ENCODE measurements at regions not wholly inside any gene's neighbourhood (a gene's known extent, or its start where the extent isn't known, plus 50 kb on each side); places are given as distances from the start of the nearest gene placed in this dataset.
"Not testable (repeated sequence)": the region's sequence is repeated elsewhere in the genome, so short reads cannot be mapped to it uniquely, and the experiment has no call there.

DNA sequence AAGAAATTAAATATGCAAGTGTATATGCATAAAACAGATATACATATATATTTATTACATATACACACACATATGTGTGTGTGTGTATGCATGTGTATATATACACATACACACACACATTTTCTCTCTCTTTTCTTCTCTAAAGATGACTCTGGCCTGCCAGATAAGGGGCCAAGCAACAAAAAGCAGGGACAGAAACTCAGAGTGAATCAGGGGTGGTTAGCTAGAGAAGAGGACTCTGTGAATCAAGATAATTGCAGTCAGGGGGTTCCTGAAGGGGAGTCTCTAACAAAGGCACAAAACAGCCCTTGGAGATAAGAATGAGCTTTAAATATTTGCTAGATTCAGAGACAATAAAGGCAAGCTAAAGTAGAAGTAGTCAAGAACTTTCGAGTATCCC lies 650.5 kb downstream of the UTRN start:
- DNase-seq: no peak

DNA sequence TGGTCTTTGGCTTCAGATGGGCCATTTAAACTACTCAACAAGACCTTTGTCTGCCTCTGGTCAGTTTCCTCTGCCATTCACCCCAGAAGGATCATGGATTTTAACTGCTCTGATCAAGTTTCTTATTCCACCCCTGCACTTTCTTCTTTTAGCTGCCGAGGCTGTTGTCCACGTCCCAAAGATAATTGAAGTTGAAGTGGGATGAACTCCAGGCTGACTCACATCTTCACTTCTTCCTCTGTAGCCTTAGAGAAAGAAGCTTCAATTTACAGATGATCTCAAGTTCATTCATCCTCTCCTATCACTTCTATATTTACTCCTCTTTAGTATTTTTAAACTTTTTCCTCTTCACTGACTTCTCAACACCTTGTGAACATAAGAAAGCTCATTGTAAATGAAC lies 651.6 kb downstream of the UTRN start:
- no peak for DNase-seq

DNA sequence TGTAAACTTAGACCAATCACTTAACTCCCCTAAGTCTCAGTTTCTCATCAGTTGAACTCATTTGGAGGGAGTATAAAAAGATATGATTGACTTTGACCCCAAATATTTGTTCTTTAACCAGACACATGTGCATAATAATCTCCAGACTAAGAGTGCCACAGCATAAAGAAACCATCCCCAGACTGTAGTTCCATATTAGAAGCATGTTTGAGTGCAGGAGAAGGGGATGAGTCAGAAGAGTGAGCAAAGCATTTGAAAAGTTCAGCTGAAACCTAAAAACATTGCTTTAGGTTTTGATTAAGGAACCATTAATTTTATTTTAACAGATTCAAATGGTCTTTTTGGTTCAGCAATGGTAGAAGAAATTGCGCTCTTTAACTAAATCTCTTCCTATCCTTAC lies 654.8 kb downstream of the UTRN start:
- DNase-seq: no peak

DNA sequence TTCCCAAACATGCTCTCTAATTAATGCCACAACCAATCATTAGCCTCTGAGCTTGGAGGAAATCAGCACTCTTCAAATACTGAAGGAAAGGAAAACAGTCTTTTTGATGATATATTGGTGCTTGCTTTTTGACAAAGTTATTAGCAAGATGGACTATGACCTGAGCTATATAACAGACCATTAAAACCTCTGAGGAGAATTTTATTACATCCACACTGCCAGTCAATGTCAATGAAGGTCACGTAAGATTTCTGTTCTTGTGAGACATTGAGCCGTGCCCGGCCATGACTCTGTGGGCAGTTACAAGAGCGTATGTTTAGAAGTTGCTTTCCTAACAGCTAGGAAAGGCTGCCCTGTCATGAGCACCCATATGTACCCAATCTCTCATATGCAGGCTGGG lies 659.0 kb downstream of the UTRN start:
- DNase-seq: no peak

DNA sequence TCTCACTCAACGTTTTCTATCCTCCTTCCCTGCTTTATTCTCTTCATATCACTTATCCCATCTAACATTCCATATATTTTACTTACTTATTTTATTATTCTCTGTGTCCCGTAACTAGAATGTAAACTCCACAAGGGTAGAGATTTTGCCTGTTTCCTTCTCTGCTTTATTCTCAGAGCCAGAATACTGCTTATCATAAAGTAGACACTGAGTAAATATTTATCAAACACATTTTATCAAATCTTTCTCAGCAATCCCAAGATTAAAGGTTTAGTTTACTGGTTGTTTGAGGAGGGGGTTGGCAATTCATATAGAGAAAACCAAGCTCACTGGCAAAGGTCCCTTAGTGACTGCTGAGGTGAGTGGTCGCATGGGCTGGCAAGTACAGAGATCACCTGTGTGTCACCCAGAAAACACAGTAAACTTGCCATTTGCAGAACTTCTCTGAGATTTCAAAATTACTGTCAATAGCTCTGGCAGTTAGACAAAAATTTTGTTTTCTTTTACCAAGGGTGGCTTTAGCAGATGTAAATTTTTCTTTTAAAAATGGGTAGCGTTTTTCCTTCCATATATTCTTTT lies 662.4 kb downstream of the UTRN start:
- DNase-seq: no peak

DNA sequence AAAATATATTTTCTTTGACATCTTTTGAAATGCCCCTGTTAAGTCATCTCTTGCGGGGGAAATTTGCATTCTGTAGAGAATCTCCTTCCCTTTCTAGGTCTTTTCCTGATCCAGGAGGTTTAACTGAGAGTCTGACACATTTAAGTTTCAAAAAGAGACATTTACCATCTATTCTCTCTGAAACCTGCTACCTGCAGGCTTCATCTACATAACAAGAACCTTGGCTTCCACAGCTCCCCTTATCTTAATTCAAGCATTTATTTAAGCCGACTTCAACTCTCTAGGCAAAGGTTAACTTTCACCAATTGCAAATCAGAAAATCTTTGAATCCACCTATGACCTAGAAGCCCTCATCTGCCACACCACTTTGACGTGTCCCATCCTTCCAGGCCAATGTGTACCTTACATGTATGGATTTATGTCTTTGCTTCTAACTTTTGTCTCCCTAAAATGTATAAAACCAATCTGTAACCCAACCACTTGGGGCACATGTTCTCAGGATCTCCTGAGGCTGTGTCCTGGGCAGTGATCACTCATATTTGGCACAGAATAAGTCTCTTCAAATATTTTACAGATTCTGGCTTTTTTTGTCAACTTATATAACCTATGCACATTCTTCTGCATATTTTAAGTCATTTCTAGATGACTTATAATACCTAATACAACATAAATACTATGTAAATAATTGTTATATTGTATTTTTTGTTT lies 666.7 kb downstream of the UTRN start:
- DNase-seq: no peak

DNA sequence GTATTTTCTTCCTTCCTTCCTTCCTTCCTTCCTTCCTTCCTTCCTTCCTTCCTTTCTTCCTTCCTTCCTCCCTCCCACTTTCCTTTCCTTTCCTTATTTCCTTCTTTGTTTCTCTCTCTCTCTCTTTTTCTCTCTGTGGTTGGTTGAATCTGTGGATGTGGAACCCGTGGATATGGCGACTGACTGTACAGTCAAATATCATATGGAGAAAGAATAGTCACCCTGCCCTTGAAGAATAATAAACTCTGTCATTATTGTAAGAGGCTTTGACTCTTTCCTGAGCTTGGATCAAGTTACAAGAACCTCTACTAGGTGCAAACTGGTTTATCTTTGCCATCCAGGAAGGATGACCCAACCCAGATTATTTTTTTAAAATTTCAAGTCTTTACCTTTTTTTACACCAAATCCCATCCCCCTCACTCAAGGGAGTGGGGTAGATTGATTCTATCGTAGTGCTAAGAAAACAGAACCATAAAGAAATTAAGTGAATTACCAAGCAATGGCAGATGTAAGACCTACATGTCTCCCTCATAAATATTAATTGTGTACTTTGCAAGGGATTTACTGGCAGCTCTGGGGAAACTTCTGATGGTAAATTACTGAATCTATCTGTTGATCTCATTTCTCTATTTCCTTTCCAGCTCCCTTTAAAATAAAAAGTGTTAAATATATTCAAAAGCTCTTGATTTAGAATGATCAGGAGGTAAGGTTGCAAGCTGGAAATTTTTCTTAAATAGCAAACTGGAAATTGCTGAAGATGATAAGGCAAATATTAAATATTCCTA lies 667.5 kb downstream of the UTRN start:
- no peak for DNase-seq

DNA sequence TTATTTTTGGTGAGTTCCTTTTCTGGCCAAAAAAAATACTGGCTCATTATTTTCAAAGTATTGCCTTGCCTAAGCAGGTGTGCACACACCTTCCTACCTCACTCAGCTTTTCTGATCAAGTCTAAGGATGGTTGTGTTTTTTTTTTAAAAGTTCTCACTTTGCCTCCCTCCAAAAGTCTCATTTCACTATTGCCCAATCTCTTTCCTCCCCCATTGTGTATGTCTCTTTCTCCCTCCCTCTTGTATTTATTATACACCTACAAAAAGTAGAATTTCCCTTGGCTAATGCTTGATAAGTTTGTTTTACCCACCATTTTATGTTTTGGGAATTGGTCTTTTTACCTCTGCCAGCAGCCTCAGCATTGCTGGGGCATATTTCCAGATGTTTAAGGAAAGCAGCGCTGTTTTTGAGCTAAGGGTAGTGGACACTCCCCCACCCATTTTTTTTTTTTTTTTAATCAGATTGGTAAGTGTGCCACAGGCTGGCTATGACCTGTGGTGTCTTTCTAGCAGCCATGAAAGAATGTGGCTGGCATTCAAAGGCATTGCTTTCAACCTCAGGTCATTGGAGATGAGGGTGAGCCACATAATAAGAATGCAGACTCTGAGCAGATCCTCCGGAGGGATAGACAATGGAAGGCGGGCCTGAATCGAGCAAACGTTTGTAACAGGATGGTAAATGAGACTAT lies 668.6 kb downstream of the UTRN start:
- DNase-seq: no peak

DNA sequence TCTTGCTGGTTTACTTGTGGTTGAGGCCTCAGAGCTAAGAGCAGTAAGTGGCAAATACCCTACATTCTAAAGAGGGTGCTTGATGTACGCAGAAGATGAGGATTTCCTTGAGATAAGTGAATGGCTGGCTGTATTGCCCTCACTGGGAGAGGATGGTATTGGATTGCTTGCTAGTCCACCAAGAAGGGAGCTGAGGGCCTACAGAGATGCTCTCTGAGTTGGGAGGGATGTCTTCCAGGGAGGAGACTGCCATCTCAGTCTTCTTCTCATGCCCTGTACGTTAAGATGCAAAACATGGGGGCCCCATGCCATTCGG lies 669.1 kb downstream of the UTRN start:
- no peak for DNase-seq

DNA sequence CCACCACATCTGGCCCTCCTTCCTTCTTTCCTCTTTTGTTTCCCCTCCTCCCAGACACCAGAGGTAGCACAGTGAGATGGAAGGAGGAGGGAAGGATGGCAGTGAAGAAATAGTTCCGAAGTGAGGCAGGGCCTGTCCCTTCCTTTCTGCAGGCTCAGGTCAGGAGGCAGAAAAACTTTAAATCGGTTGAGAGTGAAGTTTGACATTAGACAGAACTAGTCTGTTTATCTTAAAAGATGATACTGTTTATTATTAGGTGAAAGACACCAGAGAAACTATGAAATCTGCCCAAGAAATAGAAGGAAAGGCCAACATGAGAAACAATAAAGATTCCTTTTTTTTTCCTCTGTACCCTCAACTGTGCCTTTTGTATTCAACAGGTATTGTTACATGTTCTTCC lies 670.3 kb downstream of the UTRN start:
- DNase-seq: no peak

DNA sequence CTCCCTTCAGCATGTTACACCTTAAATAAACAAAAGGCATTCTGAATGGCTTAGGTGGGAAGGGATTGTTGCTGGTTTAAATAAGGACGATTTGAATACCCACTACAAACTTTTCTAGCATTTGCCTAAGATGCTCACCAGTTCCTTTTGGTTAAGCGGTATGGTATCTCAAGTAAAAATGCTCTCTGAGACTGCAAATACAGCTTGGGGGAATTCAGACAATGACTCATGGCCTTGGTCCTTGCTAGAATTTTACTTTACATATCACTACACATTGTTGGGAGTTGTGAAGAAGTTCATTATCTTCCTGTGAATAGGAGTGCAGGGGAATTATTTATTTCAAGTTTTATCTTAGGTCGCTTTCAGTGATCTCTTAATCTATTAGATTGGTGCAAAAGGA lies 670.7 kb downstream of the UTRN start:
- no peak for DNase-seq

DNA sequence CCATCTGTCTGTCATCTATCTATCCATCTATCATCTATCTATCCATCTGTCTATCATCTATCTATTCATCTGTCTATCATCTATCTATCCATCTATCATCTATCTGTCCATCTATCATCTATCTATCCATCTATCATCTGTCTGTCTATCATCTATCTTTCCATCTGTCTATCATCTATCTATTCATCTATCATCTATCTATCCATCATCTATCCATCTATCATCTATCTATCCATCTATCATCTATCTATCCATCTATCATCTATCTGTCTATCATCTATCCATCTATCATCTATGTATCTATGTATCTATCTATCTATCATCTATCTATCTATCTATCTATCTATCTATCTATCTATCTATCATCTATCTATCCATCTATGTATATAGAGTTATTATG lies 671.6 kb downstream of the UTRN start:
- DNase-seq: not testable (repeated sequence)

DNA sequence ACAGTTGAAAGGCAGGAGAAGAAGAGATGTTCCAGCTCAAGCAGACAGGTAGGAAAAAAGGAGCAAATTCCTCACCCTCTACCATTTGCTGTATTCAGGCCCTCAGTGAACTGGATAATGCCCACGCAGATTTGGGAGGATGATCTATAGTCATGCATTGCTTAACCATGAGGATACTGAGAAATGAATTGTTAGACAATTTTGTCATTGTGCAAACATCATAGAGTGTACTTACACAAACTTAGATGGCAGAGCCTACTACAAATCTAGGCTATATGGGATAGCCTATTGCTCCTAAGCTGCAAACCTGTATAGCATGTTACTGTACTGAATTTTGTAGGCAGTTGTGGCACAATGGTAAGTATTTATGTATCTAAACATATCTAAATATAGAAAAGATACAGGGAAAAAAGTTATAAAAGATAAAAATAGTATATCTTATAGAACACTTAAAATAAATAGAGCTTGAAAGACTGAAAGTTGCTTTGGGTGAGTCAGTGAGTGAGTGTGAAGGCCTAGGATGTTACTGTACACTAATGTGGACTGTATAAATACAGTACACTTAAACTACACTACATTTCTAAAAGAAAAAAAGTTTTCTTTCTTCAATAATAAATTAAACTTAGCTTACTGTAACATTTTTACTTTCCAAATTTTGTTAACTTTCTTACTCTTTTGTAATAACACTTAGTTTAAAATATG lies 672.3 kb downstream of the UTRN start:
- no peak for DNase-seq

DNA sequence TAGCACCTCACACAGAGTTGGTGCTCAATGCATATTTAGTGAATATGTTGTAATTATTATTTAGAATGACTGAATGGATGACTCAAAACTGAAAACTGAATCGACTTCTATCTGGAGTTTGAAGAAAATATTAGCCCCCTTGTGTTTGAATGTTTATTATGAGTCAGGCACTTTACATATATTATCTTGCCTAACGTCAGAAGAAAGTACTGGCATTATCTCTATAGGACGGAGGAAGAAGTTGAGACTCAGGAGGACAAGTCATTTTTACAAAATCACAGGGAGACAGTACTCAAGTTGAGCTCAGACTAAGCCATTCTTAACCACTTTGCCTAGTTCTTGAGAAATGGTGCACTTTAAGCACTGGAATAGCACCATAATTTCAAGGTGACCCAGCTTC lies 684.0 kb downstream of the UTRN start:
- DNase-seq: no peak

DNA sequence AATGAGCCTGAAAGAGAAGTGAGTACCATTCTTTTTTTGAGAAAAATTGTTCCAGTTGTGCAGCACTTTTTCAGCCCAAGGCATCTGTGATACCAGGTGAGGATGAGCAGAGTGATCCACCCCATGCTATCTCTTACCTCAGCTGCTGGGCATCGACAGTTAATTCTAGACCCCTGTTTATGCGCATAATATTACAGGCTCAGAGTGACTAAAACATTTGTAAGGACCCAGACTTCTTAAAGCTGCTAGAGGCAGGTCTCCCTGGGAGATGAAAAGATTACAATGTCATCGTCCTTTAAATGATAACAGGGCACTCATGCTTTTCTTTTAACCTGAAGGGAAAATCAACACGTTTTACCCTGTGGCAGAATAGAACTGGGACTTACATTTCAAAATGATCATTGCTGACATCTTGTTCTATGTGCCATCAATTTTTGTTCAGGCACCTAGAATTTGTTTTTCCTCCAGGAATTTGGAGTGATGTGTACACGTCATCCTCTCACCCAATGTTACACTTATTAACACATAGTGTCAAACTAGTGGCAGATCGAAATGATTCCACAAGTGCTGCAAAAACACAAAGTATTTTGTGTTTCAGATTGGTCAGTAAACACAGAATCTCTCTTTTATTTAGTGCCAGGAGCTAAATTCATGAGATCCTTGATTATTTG lies 684.6 kb downstream of the UTRN start:
- no peak for DNase-seq

DNA sequence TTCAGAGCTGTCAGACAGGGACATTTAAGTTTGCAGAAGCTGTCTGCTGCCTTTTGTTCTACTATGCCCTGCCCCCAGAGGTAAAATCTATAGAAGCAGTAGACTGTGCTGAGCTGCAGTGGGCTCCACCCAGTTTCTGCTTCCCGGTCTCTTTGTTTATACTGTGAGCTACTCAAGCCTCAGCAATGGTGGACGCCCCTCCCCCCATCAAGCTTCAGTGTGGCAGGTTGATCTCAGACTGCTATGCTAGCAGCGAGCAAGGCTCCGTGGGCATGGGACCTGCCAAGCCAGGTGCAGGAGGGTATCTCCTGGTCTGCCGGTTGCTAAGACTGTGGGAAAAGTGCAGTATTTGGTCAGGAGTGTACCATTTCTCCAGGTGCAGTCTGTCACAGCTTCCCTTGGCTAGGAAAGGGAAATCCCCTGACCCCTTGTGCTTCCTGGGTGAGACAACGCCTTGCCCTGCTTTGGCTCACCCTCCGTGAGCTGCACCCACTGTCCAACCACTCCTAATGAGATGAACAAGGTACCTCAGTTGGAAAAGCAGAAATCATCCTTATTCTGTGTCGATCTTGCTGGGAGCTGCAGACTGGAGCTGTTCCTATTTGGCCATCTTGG lies 692.2 kb downstream of the UTRN start:
- not testable (repeated sequence) for DNase-seq

DNA sequence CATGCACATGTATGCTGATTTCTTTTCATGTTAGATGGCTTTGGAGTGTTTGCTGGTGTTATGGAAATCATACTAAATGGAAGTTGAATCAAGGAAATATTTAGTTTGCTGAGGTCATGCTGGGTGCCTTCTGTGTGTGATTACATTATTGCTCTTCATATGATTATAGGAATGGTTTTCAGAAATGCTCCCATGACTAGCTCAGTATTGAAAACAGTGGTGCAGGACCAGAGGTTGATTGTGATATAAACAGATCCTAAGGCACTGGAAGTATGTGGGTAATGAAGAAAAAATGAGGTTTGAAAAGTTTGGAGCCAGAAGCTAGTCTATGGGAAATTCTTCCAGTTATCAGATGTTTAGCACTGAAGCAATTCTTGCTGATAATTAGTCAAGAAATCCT lies 693.1 kb downstream of the UTRN start:
- DNase-seq: no peak

DNA sequence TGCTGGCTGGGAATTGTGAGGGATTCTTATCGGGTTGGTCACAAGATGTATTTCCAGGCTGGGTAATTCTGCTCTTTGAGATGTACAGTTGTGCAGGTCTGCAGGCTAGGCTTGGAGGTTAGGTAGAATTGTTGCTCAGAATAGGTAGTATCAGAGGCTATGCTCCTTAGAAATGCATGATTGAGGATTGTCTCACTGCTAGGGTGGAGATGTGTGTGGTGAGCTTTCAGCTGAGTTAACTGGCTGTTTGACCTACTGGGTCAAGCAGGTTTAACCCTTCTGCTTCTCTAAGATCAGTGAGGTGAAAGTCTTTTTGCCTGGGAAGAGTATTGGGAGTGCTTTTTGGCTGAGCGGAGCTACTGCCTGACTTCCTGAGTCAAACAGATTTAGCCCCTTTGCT lies 701.1 kb downstream of the UTRN start:
- no peak for DNase-seq

DNA sequence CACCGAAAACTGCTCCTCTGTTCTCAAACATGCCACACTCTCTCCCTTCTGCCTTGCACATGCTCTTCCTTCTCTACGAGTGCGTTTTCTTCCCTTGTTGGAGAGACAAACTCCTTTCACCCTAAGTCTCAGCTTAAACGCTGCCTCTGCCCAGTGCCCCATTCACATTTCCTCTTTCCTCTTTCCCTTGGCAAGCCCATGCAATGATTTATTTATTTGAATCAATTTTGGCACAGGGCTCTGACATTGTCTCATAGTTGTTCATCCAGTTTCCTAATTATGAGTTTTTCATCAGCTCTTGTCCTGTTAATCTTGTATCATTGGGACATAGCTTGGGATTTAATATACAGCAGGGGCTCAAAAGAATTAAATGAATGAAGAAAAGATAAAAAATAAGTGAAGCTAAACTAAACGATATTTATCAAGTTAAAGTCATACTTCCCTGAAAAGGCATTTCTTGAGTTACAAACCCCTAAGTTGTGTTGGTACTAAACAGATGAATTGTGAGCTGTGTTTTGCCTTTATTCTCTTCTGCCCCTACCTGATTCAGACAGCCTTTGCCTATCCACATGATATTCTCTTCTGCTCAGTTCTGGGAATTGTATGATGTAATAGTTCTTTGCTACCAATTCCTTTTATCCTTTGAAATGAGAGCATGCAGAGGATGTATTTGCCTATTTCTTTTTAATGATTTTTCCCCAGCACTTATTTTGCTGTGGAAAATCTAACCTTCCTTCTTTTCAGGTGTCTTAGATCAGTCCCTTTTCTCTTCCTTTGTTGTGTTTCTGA lies 704.4 kb downstream of the UTRN start:
- DNase-seq: no peak

DNA sequence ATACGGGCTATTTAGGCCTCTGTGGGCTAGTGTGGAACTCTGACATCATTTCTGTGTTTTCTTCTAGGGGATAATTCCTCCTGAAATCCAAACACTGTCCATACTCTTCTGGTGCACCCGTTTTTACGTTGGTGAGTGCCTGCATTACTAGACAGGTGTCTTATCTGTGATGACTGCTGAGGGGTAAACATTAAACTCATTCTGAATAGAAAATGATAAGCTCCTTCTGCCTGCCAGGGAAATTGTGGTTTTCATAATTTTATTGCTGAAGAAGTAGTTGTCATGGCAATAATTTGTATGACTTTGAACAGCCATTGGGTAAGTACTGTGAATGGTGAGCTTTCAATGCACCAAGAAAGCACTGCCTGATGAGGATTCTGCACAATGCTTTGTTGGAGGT lies 705.6 kb downstream of the UTRN start:
- DNase-seq: no peak

DNA sequence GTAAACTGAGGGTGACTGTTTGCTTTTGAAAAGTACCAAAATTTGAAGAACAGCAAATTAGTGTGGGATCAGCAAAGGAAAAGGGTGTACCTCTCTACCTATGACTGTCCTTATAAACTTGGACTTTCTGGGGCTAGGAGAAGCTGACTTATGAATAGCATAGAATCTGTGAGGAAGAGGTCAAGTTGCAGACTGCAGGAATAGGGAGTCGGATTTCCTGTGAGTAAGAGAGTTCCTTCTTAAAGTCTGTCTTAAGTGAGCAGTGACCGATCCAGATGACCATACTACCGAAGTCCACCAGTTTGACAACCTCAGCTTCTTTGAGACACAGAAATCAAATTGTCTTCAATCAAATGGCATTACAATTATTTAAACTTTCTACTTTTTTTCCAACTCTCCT lies 708.7 kb downstream of the UTRN start:
- DNase-seq: no peak
